ENCODE measurements at regions not wholly inside any gene's neighbourhood (a gene's known extent, or its start where the extent isn't known, plus 50 kb on each side); places are given as distances from the start of the nearest gene placed in this dataset.

GRCh38 chr9:96057155-96057554, 181.7 kb downstream of the ERCC6L2 start:
- TF ChIP-seq TEAD4 (IDR thresholded peaks at IDR 0.05) (no peak), USF1 (IDR thresholded peaks at IDR 0.05) (no peak), EP300 (IDR thresholded peaks at IDR 0.05; ENCODE audit: borderline replicate concordance) (no peak), EGR1 (IDR thresholded peaks at IDR 0.05) (no peak)

Measured in Ishikawa (cell line).